ENCODE measurements at regions not wholly inside any gene's neighbourhood (a gene's known extent, or its start where the extent isn't known, plus 50 kb on each side); places are given as distances from the start of the nearest gene placed in this dataset.
"Not testable (repeated sequence)": the region's sequence is repeated elsewhere in the genome, so short reads cannot be mapped to it uniquely, and the experiment has no call there.

GRCh38 chr17:33814852-33815251, 440.2 kb upstream of the CCL2 start:
- intact Hi-C loops (cut with micrococcal nuclease), result no loop called here

GRCh38 chr17:33816036-33816435, 439.0 kb upstream of the CCL2 start:
- intact Hi-C loops (cut with micrococcal nuclease), result no loop called here

GRCh38 chr17:33816842-33817617, 438.1 kb upstream of the CCL2 start:
- intact Hi-C loops (cut with micrococcal nuclease), result no loop called here

GRCh38 chr17:33819539-33819938, 435.5 kb upstream of the CCL2 start:
- intact Hi-C loops (cut with micrococcal nuclease), result no loop called here

GRCh38 chr17:33832262-33832661, 422.8 kb upstream of the CCL2 start:
- intact Hi-C loops (cut with micrococcal nuclease), result no loop called here

- intact Hi-C loops (cut with micrococcal nuclease), result no loop called here
Measured at GRCh38 chr17:33837281-33837680, 417.8 kb upstream of the CCL2 start.

- intact Hi-C loops (cut with micrococcal nuclease), result no loop called here
Measured at GRCh38 chr17:33838281-33838680, 416.8 kb upstream of the CCL2 start.

GRCh38 chr17:33847900-33848299, 407.2 kb upstream of the CCL2 start:
- intact Hi-C loops (cut with micrococcal nuclease), result no loop called here

- intact Hi-C loops (cut with micrococcal nuclease), result no loop called here
Measured at GRCh38 chr17:33848433-33848832, 406.7 kb upstream of the CCL2 start.

GRCh38 chr17:33854596-33854995, 400.5 kb upstream of the CCL2 start:
- intact Hi-C loops (cut with micrococcal nuclease), result no loop called here

- intact Hi-C loops (cut with micrococcal nuclease), result no loop called here
Measured at GRCh38 chr17:33858121-33858520, 397.0 kb upstream of the CCL2 start.

- intact Hi-C loops (cut with micrococcal nuclease), result no loop called here
Measured at GRCh38 chr17:33858682-33859081, 396.4 kb upstream of the CCL2 start.

- intact Hi-C loops (cut with micrococcal nuclease), result no loop called here
Measured at GRCh38 chr17:33862772-33863602, 392.1 kb upstream of the CCL2 start.

GRCh38 chr17:33864758-33865229, 390.3 kb upstream of the CCL2 start:
- intact Hi-C loops (cut with micrococcal nuclease), result no loop called here

- intact Hi-C loops (cut with micrococcal nuclease), result no loop called here
Measured at GRCh38 chr17:33868899-33869298, 386.2 kb upstream of the CCL2 start.

- intact Hi-C loops (cut with micrococcal nuclease), result no loop called here
Measured at GRCh38 chr17:33870936-33871335, 384.1 kb upstream of the CCL2 start.

- intact Hi-C loops (cut with micrococcal nuclease), result no loop called here
Measured at GRCh38 chr17:33871720-33872540, 383.2 kb upstream of the CCL2 start.

- intact Hi-C loops (cut with micrococcal nuclease), result no loop called here
Measured at GRCh38 chr17:33873201-33873617, 381.9 kb upstream of the CCL2 start.

- intact Hi-C loops (cut with micrococcal nuclease), result no loop called here
Measured at GRCh38 chr17:33874617-33875060, 380.4 kb upstream of the CCL2 start.

- intact Hi-C loops (cut with micrococcal nuclease), result no loop called here
Measured at GRCh38 chr17:33875973-33876372, 379.1 kb upstream of the CCL2 start.

GRCh38 chr17:33882273-33882672, 372.8 kb upstream of the CCL2 start:
- intact Hi-C loops (cut with micrococcal nuclease), result not testable (repeated sequence)

GRCh38 chr17:33882677-33883076, 372.4 kb upstream of the CCL2 start:
- intact Hi-C loops (cut with micrococcal nuclease), result not testable (repeated sequence)

Data from T-helper 1 cell treated with Interleukin-12 subunit alpha and Interleukin-12 subunit beta and Interleukin-4 antibody, amounts not matched to agents 30 ng/mL and 1 ng/mL, for 36 hours (primary cell).